CD4-positive, alpha-beta T cell treated with Interleukin-17A for 4 hours (primary cell): ENCODE measurements at regions not wholly inside any gene's neighbourhood (a gene's known extent, or its start where the extent isn't known, plus 50 kb on each side); places are given as distances from the start of the nearest gene placed in this dataset.
"Not testable (repeated sequence)": the region's sequence is repeated elsewhere in the genome, so short reads cannot be mapped to it uniquely, and the experiment has no call there.

ENCODE experiments used
- DNase-seq: peaks from one replicate; pipeline ENCODE4 v3.0.0-alpha.2; 2020; ENCODE audit warnings: mixed read lengths

DNA sequence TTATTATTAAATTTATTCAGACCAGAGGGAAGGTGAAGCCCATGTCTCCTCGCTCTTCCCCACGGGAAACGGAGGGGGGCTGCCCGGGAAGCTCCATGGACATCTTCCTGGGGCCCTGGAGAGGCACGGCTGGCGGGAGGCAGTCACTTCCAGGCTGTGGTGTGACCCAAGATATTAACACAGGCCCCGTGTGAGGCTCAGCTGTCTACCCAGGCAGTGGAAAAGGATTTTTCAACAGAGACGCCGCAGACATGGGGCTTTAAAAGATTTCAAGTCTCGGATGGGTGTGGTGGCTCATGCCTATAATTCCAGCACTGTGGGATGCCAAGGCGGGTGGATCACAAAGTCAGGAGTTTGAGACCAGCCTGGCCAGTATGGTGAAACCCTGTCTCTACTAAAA is 117.9 kb downstream of the ERMARD start:
- DNase-seq, result no peak

DNA sequence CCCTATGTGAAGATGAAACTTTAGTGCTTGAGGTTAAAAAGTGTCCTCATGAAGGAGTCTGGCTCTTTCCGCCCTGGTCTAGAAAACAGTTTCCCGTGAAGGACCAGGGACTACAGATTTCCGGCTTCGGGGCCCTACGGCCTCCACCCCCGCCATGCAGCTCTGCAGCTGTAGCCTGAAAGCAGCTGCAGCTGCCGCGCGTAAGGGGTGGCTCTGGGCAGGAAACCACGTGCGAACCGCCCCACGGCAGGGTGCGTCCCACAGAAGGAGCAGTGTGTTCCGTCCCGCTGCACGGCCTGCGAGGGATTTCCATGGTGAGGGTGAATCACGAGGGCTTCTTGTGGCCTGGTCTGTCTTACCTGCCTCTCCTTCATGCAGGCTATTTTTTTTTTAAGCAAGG is 117.0 kb downstream of the ERMARD start:
- peak; percentile 66 for DNase-seq

DNA sequence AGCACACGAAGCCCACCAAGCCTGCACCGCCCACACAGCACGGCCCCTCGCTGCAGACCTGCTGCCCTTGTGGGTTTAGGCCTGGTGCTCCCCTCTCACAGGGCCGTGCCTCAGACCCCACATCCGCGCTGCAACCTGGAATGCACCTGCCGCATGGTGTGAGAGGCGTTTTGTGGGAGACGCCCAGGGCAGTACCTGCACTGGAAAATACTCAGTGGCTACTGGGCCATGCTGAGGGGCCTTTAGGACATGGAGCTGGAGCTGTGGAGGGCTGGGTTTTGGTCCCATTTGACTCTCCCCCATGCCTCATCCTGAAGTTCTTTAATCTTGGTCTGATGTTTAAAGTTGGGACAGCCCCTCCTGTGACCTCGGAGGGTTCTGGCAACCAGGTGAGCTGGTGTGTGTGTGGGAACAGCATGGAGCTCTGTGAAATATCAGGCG is 116.3 kb downstream of the ERMARD start:
- DNase-seq, result no peak

GRCh38 chr6:169866668-169867521 is 115.5 kb downstream of the ERMARD start:
- DNase-seq, result no peak

GRCh38 chr6:169866140-169866534 is 114.7 kb downstream of the ERMARD start:
- DNase-seq, result no peak

GRCh38 chr6:169865346-169866139 is 114.1 kb downstream of the ERMARD start:
- DNase-seq, result no peak

GRCh38 chr6:169864148-169865020 is 113.0 kb downstream of the ERMARD start:
- DNase-seq, result peak; percentile 18

GRCh38 chr6:169863710-169864109 is 112.3 kb downstream of the ERMARD start:
- DNase-seq, result no peak

- DNase-seq, result no peak
Measured at GRCh38 chr6:169862892-169863525, 111.6 kb downstream of the ERMARD start.

GRCh38 chr6:169862043-169862891 is 110.8 kb downstream of the ERMARD start:
- no peak for DNase-seq

- DNase-seq, result no peak
Measured at GRCh38 chr6:169861431-169862042, 110.1 kb downstream of the ERMARD start.

GRCh38 chr6:169859978-169860703 is 108.7 kb downstream of the ERMARD start:
- DNase-seq, result no peak

DNA sequence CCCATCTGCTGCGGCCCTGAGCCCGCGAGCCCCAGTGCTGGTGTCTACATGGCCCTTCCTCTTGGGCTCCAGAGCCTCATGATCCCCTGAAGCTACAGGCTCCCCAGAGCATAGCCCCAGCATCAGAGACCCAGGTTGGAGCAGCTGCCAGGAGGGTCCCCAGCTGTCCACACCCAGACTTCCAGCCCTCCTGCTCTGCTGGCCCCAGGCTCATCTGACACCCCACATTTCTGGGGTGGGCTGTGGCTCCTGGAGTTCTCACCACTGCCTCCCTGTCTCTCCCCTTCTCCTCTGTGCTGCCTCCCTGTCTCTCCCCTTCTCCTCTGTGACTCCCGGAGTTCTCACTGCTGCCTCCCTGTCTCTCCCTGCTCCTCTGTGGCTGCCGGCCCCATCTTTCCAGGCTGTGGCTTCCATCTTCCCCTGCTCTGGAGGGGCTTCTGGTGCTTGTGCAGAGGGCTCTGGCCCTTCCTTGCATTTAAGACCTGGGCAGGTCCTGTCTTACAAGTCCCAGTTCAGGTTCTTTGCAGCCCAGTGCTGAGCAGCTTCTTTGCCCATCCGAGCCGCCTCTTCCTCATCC is 108.1 kb downstream of the ERMARD start:
- DNase-seq, result no peak

- DNase-seq, result no peak
Measured at GRCh38 chr6:169858935-169859351, 107.5 kb downstream of the ERMARD start.

DNA sequence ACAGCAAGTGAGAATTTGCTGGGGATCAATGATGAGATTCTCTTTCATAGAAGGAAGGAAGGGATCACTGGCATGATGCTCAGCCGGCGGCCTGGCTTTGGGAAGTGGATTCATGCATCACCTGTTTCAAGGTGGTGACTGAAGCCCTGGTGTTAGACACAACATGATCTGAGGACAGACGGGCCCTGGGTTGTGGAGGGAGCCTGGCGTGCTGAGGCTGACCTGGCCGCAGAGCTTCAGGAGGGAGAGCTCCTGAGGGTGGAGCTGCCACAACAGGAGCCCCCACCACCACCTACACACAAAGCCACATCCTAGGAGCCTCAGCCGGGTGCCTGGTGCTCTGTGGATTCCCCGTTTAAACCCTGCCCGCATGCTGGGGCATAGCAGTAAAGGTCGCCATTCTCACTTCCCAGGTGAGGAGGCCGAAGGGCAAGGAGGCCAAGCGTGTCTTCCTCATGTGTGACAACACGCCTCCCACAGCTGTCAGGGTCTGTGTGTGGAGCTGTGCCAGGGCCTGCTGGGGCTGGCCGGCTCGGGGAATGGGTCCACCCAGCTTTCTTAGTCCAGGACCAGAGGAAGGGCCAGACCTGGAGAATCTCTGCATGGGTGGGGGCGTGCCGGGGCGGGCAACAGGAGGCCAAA is 107.0 kb downstream of the ERMARD start:
- DNase-seq, result no peak

DNA sequence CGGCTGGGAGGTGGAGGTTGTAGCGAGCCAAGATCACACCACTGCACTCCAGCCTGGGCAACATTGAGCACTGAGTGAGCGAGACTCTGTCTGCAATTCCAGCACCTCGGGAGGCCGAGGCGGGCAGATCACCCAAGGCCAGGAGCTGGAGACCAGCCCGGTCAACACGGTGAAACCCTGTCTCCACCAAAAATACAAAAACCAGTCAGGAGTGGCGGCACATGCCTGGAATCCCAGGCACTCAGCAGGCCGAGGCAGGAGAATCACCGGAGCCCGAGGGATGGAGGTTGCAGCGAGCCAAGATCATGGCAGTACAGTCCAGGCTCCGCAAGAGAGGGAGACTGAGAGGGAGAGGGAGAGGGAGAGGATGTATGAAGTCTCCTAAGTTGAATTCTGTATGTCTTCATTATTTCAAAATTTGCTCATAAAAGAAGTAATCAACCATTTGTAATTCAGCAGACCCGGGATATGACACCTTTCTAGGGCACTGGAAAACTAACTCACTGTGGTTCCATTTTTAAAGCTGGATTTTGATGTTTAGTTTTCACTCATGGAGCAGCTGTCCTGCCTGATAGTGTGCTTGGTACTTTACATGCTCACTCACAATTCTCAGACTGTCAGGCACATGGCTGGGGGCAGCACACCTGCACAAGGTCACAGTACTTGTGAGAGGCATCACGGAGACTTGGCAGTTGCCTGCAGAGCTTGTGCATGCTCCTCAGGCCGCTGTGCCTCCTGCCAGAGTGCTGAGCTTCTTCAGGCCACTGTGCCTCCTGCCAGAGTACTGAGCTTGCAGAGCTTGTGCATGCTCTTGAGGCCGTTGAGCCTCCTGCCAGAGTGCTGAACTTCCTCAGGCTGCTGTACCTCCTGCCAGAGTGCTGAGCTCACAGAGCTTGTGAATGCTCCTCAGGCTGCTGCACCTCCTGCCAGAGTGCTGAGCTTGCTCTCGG is 106.2 kb downstream of the ERMARD start:
- DNase-seq, result no peak

GRCh38 chr6:169856442-169857342 is 105.3 kb downstream of the ERMARD start:
- not testable (repeated sequence) for DNase-seq
